ENCODE measurements at regions not wholly inside any gene's neighbourhood (a gene's known extent, or its start where the extent isn't known, plus 50 kb on each side); places are given as distances from the start of the nearest gene placed in this dataset.

DNA sequence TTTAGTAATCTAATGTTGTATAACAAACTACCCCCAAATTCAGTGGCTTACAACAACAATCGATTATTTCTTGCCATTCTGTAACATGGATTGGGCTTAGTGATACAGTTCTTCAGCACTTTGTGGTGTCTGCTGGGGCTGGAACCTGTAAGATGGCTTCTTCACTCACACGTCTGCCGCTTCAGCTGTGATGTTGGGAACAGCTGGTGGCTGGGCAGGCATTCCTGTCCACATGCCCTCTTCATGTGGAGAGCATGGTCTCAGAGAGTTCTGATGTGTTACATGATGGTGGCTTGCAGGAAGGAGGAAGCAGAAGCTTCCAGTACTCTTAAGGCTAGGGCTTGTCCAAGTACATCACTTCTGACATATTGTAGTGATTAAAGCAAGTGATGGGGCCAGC is 276.9 kb downstream of the PTBP2 start:
- no peak for DNase-seq

GRCh38 chr1:96999191-96999590 is 277.6 kb downstream of the PTBP2 start:
- DNase-seq = no peak

DNA sequence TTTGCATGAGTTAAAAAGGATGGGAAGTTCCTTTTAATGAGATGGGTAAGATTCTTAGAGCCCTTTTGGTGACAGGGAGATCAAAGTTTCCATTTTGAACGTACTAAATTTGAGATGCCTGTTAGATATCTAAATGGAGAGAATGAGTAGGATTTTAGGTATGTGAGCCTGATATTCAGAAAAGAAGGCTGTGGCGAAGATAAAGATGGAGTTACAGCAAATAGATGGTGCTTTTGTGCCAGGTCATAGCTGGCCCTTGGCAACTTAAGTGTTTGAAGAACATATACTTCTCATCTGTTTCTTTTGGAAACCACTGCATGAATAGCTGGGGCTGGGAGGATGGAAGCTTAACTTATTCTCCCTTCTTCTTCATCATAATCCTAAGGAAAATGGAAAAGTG is 282.5 kb downstream of the PTBP2 start:
- no peak for DNase-seq

DNA sequence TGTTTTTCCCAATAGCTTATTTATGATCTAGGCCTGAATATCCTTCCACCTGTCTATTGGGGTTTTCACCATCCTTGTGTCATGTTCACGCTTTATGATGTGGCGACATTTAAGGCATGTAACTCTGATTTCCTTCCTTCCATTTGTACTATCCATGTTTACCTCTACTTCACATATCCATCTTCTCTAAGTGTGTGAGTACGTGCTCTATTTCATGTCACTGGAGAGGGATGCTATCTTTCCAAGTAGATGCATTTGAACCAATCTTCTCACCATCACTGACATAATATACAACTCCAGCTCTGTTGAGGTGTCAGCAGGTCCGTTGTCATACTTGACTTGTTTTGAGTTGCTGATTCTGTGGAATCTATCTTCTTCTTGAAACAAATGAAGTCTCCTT is 283.2 kb downstream of the PTBP2 start:
- DNase-seq = no peak

DNA sequence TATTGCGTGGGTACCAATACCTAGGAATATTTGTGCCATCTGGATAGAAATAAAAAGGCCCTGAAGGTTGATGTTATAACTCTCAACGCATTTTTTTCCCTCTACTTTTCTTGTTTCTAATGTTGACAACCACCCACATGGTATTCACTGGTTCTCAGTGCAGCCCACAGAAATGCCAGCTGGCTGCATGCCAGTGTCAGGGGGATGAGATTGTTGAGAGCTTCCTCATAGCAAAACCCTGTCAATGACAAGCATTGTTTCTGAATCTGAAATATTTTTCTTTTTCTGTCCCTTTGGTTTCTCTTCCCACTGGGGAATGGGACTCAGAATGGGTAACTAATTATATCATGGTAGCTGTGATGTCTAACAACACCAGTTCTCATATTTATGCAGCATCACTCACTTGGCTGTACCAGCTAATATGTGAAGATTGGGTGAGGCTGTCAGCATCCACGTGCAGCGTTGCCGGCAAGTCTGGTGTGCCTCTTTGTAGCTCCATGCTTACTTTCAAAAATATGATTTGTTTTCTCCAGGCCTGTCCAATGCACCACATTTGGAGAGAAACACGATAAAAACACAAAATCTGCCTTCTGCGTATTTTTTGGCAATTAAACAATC is 284.6 kb downstream of the PTBP2 start:
- no peak for DNase-seq

GRCh38 chr1:97007840-97008604 is 286.4 kb downstream of the PTBP2 start:
- DNase-seq = no peak

DNA sequence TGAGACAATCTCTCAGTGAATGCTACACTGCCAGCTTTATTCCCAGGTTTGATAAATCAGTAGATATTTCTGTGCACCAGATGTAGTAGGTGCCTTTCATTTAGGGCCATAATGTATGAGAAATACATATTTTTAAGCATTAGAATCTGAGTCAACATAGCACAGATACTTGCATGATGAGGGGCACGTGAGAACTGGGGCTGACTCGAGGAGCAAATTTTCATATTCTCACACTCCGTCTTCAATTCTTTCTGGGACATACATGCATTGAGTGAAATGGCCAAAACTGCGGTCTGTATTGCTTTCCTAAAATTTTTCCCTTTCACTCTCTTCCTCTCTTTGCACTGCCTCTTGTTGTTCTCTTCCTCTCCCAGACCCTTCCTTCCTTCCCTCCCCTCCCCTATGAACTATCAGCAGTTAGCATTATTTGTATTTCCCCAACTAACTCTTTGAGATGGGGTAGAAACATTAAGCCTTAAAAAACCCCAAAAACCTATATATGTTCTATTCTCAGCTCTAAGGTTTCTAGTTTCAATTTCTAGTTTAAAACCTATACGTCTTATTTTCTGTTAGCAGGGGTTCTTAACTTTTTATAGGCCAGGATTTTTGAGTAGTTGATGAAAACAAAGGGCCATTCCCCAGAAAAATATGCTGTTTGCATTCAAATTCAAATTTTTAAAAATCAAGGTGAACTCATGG is 289.1 kb downstream of the PTBP2 start:
- DNase-seq = no peak

- DNase-seq = no peak
Observed at GRCh38 chr1:97013136-97013535, 291.6 kb downstream of the PTBP2 start.

- DNase-seq = no peak
Observed at GRCh38 chr1:97013941-97014340, 292.4 kb downstream of the PTBP2 start.

GRCh38 chr1:97014426-97014825 is 292.8 kb downstream of the PTBP2 start:
- no peak for DNase-seq

- DNase-seq = no peak
Observed at GRCh38 chr1:97017895-97018294, 296.3 kb downstream of the PTBP2 start.
